ENCODE measurements at regions not wholly inside any gene's neighbourhood (a gene's known extent, or its start where the extent isn't known, plus 50 kb on each side); places are given as distances from the start of the nearest gene placed in this dataset.
A peak's percentile ranks its signal among the peaks of the same experiment; 100 is the strongest.

DNA sequence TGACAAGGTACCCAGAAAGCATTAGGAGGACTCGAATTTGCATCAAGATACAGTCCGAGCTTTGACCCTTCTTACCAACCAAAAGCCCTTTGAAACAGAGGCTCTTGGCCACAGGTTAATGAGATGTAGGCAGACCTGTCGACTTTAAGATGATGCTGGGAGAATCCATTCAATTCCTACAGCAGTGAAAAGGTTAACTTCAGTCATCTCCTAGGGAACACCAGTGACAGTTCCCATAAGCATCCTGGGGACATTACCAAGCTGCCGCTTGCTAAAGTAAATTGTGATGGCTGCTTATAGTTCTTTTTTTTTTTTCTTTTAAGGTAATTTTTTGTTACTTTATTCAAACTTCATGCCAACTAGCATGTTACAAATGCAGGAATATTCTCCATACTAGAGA is 379.3 kb downstream of the SOX11 start:
- DNase-seq = no peak

DNA sequence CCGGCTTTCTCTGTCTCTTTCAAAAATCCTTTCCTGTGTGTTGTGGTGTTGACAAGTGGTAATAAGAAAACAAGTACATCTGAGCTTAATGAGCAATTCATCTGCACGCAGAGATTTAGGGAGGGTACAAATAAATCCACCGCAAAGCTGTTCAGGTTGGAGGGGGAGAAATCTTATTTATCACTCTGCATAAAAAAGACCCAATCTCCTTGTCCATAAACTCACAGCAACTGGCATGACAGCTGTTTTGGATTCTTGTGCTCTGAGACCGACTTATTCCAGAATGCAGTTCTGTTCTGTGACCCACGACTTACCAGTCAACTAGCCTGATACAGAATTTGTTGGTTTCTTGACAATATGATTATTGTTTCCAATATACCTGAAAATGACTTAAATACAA is 380.1 kb downstream of the SOX11 start:
- peak; percentile 83 for DNase-seq

DNA sequence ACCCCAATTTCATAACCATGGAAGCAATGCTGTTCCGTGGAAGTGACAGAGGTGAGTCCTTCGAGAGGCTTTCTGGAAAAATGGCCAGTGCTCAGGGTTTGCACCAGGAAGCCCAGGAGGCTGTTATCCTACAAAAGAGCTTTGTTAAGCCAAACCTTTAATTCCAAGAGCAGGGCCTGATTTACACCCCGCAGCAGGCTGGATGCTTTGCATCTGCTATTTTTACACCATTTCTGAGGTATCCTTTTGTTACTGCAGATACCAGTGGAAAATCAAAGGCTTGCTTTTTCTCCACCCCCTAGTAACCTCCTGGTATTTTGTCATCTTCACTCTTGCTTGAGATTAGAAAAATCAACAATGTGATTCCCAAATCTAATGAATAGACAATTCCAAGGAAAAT is 380.6 kb downstream of the SOX11 start:
- no peak for DNase-seq

DNA sequence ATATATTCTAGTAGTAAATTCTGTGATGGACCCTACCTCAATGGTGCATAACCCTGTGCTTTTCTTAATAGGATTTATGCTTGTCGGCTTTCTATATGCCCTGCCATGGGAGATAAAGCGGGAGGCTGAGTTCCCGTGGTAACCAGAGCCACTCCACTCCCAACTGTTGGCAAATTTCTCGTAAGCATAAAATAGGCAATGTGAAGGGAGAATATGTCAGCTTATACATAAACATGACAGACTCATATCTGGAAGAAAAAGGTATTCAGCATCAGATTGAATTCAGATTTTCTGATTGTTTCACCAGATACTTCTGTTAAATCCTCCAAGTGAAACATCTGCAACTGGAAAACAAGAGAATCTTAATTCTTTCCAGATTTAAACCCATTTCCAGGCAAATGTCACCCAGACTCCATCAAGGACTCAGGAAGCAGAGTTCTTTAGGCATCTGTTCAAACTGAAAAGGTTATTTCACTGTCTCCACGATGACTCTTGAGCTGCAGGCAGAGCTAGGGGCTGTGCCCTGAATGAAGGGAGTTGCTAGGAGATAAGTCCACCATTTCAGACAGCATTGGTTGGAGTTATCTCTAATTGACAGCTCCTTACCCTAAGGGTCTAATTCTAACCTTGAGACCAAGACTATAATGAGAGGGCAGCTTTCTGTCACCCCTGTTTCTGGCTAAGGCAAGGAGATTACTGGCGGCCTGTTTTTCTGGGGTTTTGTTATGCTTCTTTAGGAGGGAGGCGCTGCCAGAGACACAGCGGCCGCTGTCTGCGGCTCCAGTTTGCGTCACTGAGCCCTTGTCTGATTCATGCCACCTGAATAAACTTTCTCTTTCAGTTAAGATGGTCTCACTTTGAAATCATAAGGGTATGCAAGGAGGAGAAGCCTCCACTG is 381.3 kb downstream of the SOX11 start:
- peak; percentile 85 for DNase-seq

DNA sequence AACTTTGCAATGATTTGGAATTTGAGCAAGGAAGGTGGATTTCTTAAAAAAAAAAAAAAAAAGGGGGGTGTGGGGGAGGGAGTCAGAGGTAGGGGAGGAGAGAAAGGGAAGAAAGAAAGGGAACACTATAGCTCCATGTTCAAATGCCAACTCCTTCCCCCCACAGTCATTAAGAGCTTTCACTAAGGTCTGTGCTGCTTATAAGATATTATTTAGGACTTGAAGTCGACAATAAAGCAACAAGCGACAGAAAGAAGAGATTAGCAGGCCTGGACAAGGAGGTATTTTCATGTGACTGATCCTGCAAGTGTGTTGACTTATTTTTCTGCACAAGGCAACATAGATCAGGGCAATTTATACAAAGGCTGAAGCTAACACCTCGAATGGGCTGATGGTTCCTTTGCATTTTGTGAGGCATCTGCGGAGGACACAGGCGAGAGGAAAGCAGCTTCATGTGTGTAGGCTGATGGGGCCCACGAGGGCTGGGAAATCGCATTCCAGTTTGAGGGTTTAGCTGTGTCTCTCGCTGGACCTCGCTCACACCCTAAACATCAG is 382.0 kb downstream of the SOX11 start:
- no peak for DNase-seq

DNA sequence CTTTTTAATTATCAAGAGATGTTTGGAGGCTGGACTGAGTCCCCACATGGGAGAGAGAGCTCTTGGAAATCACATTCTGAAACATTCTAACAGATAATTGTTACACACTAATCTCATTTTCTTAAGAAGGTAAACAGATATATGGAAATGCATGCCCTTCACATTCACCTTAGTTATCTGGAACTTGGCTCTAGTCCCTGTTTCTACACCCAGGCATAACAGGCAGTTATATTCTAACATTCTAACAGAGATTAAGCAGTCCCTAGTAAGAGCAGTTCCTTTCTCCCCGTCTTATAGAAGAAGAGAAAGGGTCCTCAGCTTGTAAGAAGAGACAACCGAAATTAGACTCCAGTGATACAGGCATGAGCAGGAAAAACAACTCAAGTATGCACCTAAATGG is 385.4 kb downstream of the SOX11 start:
- DNase-seq = no peak

DNA sequence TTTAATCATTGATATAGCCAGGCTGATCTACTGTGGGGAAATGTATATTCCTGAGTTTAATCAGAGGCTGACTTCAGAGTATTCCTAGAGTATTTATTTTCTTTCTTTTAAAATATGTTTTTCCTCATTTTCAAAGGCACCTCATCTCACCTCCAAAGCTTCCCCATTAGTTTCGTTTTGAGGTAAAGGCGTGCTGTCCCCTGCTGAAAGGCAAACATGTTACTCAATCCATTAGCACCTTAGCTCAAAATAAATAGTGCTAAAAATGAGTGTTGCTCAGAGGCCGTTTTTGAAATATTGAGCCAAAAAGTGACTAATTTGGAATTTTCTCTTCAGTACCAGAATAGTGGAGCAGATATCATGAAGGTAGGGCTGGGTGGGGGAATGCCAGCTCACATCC is 386.2 kb downstream of the SOX11 start:
- DNase-seq = no peak

DNA sequence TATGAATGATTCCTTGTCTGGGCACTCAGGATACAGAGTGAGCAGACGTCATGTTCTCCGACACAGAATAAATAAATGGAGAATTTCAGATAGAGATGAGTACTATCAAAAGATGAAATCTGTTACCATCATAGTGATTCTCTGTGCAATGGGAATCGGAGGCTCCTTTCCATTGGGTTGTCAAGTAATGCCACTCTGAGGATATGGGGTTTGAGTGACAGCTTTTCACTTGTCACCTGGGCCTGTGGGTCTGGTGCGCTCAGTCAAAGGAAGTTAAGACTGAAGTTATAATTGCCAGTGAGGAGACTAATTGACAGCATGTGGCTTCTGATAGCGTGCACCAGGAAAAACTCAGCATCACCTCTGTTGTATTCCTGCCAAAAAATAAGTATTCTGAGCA is 387.2 kb downstream of the SOX11 start:
- DNase-seq = no peak

DNA sequence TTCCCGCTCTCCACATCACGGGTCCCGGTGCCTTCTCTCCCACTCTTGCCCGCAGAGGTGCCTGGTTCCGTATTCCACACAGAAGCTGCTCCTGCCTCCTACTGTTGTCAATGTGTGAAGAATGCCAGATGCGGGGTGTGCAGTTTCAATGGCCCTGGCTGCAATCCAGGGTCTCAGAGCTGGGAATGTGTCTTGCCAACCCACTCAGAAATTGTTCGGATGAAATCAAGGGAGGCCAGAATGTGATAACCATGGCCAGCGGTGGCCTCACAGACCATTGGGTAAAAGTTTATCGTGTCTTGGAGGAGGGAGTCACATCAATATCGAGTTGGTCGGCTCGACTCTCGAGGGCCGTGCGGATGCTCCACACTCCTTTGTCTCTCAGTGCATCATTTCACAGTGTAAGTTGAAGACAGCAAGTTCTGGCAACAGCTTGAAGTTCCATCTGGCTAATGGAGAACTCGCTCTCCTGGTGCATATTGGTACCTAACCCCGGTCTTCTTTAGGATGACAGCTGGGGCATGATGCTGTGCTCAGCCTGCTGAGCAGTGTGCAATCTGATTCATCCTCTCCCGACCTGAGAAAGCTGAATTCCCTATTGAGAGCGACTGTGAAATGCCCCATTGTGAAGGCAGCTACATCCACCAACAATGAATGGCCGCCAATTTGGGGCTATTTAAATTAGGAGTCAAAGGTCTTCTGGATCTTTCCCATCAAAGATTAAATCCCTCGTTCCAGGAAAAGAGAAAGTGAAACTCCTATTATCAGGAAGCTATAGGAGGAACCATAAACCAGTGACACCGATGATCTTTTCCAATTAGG is 389.0 kb downstream of the SOX11 start:
- DNase-seq = peak; percentile 85

DNA sequence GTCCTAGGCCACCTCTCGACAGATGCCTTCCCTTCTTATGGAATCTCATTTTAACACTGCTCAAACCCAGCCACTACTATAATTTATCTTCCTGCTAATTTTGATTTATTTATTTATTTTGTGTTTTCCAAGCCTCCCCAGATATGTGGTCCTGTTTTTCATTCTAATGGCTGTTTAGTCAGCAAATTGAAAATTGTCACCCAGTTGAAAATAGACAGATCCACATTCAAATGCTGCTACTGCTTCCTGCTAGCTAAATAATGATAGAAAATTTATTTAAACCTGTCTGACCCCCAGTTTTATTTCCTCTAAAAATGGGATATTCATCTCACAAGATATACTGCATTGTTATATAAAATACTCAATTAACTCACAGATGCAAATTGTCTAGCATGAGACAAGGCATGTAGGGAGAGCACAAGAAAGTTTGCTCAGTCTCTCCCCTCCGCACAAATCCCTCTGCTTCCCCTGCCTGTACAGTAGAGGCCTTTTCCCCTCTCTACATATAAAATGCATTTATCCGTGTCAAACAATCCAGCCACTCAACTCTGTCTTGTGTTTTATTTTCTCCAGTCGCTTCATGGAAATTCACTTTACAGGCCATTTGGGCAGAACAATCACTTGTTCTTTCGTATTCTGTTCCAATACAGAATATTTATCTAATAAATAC is 389.9 kb downstream of the SOX11 start:
- no peak for DNase-seq

DNA sequence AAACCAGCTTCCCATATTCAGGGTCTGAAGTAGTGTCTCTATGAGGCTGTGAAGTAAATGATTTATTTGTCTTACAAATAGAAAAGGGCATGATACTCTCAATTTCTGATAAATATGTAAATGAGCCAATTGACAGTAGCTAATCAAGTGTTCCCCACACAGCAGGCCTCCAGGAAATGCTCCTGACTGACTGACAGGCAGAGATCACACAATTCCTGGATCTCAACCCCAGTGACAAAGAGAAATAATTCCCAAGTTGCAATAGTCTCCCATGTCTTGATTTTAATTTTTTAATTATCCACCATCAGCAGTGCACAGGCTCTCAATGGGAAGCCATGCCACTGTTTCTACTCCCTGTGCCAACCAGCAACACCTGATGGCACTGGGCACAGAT is 390.4 kb downstream of the SOX11 start:
- DNase-seq = no peak

DNA sequence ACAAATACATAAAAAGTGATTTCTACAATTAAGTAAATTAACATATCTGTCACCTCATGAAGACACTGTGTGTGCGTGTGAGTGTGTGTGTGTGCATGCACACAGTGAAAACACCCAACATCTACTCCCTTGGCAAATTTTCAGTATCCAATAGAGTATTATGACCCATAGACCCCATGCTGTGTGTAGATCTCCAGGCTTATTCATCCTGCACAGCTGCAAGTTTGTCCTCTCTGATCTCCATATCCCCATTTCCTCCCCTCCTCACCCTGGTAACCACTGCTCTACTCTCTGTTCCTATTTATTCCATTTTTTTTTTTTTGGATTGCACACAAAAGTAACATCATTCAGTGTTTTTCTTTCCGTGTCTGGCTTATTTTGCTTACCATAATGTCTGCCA is 391.0 kb downstream of the SOX11 start:
- no peak for DNase-seq

DNA sequence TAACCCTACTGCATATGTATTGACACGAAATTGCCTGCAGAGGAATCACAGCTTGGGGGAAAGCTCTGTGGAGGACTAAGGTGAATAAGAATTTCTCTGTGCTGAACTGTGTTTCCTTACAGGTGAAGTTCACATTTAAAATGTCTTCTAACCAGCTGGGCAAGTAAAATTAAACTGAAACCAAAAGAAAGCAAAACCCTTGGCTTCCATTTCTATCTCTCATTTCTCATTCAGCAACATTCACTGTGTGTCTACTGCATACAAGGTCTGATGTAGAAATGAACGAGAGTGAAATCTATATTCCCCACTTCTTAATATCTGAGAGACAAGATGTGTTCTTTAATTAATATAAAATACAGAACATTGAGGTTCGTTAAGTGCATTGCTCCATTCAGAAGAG is 397.3 kb downstream of the SOX11 start:
- DNase-seq = no peak

DNA sequence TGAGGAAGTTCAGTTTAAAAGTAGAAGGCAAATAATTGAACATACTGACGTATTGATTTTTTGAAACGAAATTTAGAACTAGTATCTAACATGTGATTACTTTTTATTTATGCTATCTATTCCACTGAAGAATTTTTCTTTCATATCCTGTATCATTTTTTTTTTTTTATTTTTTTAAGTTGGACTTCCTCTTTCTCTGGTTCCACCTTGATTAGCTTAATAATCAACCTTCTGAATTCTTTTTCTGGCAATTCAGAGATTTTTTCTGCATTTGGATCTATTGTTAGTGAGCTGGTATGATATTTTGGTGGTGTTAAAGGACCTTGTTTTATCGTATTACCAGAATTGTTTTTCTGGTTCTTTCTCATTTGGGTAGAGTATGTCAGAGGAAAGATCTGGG is 411.2 kb downstream of the SOX11 start:
- no peak for DNase-seq

DNA sequence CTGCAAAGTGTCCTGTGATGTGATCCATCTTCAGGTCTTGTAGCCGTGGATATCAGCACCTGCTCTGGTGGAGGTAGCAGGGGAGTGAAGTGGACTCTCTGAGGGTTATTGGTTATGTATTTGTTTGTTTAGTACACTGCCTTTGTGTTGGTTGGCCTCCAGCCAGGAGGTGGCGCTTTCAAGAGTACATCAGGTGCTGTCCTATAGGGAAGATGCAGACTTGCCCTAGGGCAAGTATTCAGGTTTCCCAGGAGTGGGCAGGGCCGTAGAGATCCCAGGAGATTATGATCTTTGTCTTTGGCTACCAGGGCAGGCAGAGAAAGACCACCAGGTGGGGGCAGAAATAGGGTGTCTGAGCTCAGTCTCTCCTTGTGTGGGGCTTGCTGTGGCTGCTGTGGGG is 411.8 kb downstream of the SOX11 start:
- DNase-seq = no peak

DNA sequence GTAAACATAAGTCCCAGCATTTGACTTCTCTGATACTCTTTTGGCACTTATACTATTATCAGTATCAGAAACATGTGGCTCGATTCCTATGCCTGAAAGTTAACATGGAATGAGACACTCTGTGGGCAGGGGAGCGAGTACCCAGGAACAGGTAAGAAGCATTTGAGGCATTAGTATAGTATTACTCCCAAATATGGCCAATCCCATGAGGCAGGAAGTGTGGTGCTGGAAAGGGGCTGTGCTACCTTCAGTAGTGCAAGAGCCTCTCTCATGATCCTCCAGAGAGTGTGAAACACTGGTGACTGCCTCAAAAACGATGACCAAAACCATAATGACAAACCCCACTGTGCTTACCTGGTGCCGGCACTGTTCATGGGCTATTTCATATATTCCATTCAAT is 415.1 kb downstream of the SOX11 start:
- DNase-seq = no peak

DNA sequence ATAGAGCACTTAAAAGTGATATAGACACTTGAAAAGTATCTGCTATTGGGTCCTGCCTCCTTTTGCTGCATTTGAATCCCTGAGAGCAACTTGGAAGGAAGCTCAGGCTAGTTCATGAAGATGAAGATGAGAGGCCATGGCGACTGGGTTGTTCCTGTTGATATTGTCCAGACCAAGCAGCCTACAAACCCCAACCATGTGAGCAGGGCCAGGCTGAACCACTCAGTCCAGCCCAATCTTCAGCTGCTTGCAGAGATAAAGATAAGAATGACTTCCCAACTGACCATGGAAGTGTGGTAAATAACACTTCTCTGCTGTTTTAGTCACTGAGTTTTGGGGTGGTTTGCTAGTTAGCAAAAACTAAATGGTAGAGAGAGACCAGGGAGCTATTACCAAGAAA is 417.6 kb downstream of the SOX11 start:
- no peak for DNase-seq

DNA sequence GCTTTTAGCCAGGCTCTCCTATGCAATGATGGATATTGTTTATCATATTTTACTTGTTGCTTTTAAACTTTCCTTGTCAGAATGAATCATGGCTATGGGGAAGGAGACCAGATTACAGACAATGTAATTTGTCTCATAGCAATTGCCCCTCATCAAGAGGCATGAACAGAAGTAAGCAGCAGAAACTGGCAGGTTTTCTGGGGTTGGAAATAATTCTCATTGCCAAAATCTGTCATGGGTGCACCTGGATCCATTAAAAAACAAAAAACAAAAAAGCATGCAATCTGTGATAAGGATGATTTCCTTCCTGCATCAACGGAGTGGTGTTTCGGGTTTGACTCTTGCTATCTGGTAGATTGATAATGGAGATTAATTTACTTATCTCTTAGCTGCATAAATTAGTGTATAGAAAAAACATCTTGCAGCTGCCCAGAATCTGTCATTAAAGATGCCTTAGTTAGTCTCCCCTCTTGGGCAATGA is 419.6 kb downstream of the SOX11 start:
- DNase-seq = no peak

DNA sequence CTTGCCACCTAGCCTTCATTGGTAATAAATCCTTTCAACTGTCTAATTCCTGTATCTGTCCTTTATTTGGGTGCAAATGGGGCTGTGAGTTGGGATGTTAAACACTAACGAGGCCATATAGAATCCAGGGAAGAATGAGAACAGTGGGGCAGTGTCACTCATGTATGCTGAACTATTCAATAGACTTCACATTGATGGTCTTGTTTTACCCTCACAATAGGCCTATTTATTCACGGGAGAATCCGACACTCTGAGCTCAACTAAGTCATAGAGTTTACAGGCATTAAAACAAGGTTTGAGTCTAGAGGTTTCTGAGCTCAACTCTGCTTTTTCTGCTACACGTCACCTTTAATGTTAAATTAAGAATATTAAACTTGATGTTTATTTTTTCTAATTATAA is 421.6 kb downstream of the SOX11 start:
- DNase-seq = no peak

DNA sequence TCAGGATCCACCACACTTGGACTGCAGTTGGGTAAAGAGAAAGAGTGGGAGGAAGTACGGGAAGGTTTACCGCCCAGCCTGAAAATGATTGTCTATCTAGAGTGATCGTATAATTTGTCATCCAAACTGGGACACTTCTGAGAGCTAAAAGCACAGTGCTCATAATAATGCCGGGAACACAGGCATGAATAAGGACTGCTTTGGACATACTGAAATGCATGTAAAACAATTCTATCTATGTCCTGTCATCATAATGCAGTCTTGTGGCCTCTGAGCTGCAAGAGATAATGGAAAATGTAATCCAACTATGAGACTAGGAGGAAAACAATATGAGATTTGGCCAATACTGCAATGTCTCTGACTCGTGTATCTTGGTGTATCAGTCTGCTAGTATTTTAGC is 435.5 kb downstream of the SOX11 start:
- DNase-seq = no peak

DNA sequence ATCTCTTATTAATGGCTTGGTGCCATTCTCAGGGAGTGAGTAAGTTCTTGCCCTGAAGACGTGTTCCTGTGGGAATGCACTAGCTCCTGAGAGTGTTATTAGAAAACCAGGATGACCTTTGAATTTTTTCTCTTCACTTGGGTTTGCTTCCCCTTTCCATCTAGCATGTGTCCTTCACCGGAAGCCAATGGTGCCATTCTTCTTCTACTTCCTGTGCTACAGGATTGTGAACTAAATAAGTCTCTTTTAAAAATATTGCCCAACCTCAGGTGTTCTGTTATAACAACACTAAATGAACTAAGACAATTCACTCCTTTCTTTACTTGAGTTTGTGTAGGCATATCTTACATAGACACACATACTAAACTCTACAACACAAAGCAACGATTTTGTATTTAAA is 447.0 kb downstream of the SOX11 start:
- DNase-seq = no peak

DNA sequence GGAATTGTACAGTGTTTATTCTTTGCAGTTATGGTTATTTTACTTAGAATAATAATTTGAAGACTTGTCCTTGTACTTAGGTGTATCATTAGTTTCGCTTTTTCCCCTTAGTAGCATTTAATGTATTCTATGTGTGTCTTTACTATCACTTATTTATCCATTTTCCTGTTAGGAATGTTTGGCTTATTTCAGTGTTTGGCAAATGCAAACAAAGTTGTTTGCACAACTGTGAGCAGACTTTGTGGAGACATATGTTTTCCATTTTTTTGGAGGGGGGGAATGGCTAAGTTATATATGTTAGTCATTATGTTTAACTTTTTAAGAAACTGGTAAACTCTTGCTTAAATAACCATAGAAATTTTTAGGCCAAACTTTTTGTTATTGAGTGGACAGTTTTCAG is 447.7 kb downstream of the SOX11 start:
- DNase-seq = no peak

DNA sequence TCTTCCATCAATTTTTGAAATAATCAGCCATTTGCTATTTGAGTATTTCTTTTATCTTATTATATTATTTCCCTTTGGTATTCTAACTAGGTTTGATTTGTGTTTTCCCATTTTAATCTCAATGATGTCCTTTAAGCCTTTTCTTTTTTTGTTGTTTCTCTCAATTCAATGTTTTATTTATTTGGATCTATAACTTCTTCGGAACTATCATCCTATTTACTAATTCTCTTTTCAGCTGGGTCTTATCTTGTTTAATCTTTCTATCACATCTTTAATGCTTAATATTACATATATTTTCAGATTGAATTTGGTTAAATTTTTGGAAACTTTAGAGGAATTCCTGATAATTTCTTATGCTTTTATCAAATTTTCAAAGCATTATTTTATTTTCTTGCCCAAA is 448.3 kb downstream of the SOX11 start:
- no peak for DNase-seq

Measured in NCI-H524 treated with DMSO at 0.1 percent for 48 hours (cell line).